ENCODE measurements at regions not wholly inside any gene's neighbourhood (a gene's known extent, or its start where the extent isn't known, plus 50 kb on each side); places are given as distances from the start of the nearest gene placed in this dataset.

DNA sequence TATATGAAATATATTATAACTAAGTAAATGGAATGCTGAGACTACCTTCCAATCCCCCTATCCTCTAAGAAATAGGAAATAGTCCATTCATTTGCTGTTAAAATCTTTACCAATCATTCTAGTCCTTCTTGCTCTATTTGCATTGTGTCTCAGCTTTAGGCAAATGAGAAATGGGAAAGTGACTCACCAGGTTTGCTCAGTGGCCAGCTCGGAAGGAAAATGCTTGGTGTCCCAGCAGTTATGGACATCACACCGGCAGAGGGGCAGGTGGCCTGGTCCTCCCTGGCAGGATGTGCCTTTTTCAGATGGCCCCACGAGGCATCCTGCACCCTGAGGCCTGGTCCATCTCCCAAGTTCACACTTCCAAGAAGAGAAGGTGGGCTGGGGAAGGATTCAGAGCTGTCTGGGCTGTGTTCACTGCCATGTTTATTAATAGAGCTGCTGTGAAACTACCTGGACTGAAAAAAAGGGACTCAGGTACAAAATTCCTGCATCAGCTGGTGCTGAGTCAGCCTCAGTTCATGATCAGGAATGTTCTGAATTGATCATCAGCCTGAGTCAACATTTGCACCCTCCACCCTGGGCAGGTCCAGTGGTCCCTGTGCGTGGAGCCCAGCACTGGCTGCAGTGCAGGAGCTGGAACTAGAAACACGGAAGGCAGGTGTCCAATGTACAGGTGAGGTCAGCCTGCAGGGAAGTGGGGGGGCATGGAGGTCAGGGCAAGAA, 60.1 kb upstream of the ARL4C start:
- Histone ChIP-seq H3K9ac (ENCODE audit: control insufficient read depth, insufficient read depth, low read length) (no peak overlapping the region), H3K27ac (ENCODE audit: control insufficient read depth, insufficient read depth) (no peak overlapping the region), H4K20me1 (ENCODE audit: control insufficient read depth, insufficient read depth) (no peaks in the 10 kb centered on the region), H3K36me3 (ENCODE audit: control insufficient read depth in 2 of 2, insufficient read depth in 2 of 2, low read length in 1 of 2) (no peaks in the 10 kb centered on the region), H3K9me3 (replicated peaks; ENCODE audit: control insufficient read depth, insufficient read depth, low read length) (no peaks in the 10 kb centered on the region), H2AFZ (ENCODE audit: control insufficient read depth, low read depth, low read length) (no peak overlapping the region), H3K79me2 (ENCODE audit: control insufficient read depth, insufficient read depth, low read length) (no peaks in the 10 kb centered on the region), H3K4me1 (ENCODE audit: control insufficient read depth, insufficient read depth, low read length) (no peaks in the 10 kb centered on the region), H3K27me3 (replicated peaks in 1 of 2; ENCODE audit: control insufficient read depth in 2 of 2, insufficient read depth in 2 of 2, low read length in 1 of 2) (no peaks in the 10 kb centered on the region; a peak in 1 of 4 replicates), H3K4me2 (ENCODE audit: control insufficient read depth, insufficient read depth) (no peak overlapping the region), H3K4me3 (no peak overlapping the region)
- ChIA-PET SMC1A (ENCODE audit: uncharacterized antibody, unreplicated experiment) (interaction anchor here (1.4 kb wide), 1 partner anchor 11 kb away, joined by 3 read pairs; no protein-coding TSS in a partner anchor), POLR2A (no interaction called here), RAD21 (ENCODE audit: unreplicated experiment) (no interaction called here), CTCF (interaction anchor here (0.7 to 1.2 kb wide), 2 partner anchors 550 to 560 kb away, joined by 3 read pairs; no protein-coding TSS in a partner anchor)
- 18% methylated on average over 5 of the region's 5 CpGs for WGBS (ENCODE audit: insufficient coverage, insufficient replicate concordance, low lambda C conversion rate, missing lambda C conversion rate)
- intact Hi-C loops (cut with micrococcal nuclease; ENCODE audit: unreplicated experiment) (no loop called here), in situ Hi-C loops (cut with MboI) (loop anchor here (10.0 kb wide), 1 partner anchor 1188 kb away; no protein-coding TSS in a partner anchor)
- no peak for ATAC-seq
- BruUV-seq (replicated peaks), result no TSS peak
- no peak for FAIRE-seq
- DNase-seq (ENCODE audit: low read depth, low spot score), result no peak
- TF ChIP-seq CBX3 (IDR thresholded peaks at IDR 0.05; ENCODE audit: borderline replicate concordance, low read depth) (no peak), SIN3A (IDR thresholded peaks at IDR 0.05; ENCODE audit: low read depth, low read length) (no peak), NR2C1 (IDR thresholded peaks at IDR 0.05) (no peak), FOXM1 (IDR thresholded peaks at IDR 0.05; ENCODE audit: low read depth, low read length) (no peak), ATF2 (IDR thresholded peaks at IDR 0.05; ENCODE audit: low read length) (no peak), E2F4 (IDR thresholded peaks at IDR 0.05; ENCODE audit: low read depth, low read length) (no peak), ATF7 (IDR thresholded peaks at IDR 0.05; ENCODE audit: low read depth) (no peak), RELA (IDR thresholded peaks at IDR 0.05; ENCODE audit: borderline replicate concordance, partially characterized antibody) (no peak), ZBTB33 (IDR thresholded peaks at IDR 0.05) (no peak)
- TF ChIP-seq, protein P1, sequence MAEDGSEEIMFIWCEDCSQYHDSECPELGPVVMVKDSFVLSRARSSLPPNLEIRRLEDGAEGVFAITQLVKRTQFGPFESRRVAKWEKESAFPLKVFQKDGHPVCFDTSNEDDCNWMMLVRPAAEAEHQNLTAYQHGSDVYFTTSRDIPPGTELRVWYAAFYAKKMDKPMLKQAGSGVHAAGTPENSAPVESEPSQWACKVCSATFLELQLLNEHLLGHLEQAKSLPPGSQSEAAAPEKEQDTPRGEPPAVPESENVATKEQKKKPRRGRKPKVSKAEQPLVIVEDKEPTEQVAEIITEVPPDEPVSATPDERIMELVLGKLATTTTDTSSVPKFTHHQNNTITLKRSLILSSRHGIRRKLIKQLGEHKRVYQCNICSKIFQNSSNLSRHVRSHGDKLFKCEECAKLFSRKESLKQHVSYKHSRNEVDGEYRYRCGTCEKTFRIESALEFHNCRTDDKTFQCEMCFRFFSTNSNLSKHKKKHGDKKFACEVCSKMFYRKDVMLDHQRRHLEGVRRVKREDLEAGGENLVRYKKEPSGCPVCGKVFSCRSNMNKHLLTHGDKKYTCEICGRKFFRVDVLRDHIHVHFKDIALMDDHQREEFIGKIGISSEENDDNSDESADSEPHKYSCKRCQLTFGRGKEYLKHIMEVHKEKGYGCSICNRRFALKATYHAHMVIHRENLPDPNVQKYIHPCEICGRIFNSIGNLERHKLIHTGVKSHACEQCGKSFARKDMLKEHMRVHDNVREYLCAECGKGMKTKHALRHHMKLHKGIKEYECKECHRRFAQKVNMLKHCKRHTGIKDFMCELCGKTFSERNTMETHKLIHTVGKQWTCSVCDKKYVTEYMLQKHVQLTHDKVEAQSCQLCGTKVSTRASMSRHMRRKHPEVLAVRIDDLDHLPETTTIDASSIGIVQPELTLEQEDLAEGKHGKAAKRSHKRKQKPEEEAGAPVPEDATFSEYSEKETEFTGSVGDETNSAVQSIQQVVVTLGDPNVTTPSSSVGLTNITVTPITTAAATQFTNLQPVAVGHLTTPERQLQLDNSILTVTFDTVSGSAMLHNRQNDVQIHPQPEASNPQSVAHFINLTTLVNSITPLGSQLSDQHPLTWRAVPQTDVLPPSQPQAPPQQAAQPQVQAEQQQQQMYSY (CRISPR knock-in tag; IDR thresholded peaks at IDR 0.05), result no peak
- TF ChIP-seq, protein P2, sequence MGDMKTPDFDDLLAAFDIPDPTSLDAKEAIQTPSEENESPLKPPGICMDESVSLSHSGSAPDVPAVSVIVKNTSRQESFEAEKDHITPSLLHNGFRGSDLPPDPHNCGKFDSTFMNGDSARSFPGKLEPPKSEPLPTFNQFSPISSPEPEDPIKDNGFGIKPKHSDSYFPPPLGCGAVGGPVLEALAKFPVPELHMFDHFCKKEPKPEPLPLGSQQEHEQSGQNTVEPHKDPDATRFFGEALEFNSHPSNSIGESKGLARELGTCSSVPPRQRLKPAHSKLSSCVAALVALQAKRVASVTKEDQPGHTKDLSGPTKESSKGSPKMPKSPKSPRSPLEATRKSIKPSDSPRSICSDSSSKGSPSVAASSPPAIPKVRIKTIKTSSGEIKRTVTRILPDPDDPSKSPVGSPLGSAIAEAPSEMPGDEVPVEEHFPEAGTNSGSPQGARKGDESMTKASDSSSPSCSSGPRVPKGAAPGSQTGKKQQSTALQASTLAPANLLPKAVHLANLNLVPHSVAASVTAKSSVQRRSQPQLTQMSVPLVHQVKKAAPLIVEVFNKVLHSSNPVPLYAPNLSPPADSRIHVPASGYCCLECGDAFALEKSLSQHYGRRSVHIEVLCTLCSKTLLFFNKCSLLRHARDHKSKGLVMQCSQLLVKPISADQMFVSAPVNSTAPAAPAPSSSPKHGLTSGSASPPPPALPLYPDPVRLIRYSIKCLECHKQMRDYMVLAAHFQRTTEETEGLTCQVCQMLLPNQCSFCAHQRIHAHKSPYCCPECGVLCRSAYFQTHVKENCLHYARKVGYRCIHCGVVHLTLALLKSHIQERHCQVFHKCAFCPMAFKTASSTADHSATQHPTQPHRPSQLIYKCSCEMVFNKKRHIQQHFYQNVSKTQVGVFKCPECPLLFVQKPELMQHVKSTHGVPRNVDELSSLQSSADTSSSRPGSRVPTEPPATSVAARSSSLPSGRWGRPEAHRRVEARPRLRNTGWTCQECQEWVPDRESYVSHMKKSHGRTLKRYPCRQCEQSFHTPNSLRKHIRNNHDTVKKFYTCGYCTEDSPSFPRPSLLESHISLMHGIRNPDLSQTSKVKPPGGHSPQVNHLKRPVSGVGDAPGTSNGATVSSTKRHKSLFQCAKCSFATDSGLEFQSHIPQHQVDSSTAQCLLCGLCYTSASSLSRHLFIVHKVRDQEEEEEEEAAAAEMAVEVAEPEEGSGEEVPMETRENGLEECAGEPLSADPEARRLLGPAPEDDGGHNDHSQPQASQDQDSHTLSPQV (IDR thresholded peaks at IDR 0.05), result no peak
